Right lobe of liver (tissue), 4 donors: ENCODE measurements at regions not wholly inside any gene's neighbourhood (a gene's known extent, or its start where the extent isn't known, plus 50 kb on each side); places are given as distances from the start of the nearest gene placed in this dataset.
"Not testable (repeated sequence)": the region's sequence is repeated elsewhere in the genome, so short reads cannot be mapped to it uniquely, and the experiment has no call there.

ENCODE experiments used
- CTCF ChIP-seq, 4 donors: fragments of 200-600 bp in 3 of 4; fragments of 450-650 bp in 1 of 4; IDR thresholded peaks; one replicate each; pipeline versions ENCODE4 v1.5.1 to v1.8.0; 2016 to 2022; ENCODE audit warnings: antibody characterized with exemption in 4 of 4, mild to moderate bottlenecking in 2 of 4
- POLR2A ChIP-seq: fragments of 450-650 bp; IDR thresholded peaks from one replicate; pipeline ENCODE4 v1.6.1; 2017; ENCODE audit warnings: antibody characterized with exemption, mild to moderate bottlenecking
- donor health status: DM: no; HTN: no; CAD: no.
- donor health status: DM: no; HTN: no; CAD: no.
- donor health status: DM: no; HTN: yes; CAD: no.

GRCh38 chr1:224038832-224039231 lies 75.1 kb upstream of the FBXO28 start:
- not testable (repeated sequence) for TF ChIP-seq CTCF (IDR thresholded peaks at IDR 0.05); POLR2A
